ENCODE measurements at regions not wholly inside any gene's neighbourhood (a gene's known extent, or its start where the extent isn't known, plus 50 kb on each side); places are given as distances from the start of the nearest gene placed in this dataset.

- no peak for TF ChIP-seq POLR2A (IDR thresholded peaks at IDR 0.05; ENCODE audit: low read length)
- no peak for TF ChIP-seq GATA1 (IDR thresholded peaks at IDR 0.05; ENCODE audit: low read depth, low read length)
These were observed 97.5 kb upstream of the RPS6KA3 start for GRCh38 chrX:20364238-20364637.
